Ectodermal cell (in vitro differentiated cells): ENCODE measurements at regions not wholly inside any gene's neighbourhood (a gene's known extent, or its start where the extent isn't known, plus 50 kb on each side); places are given as distances from the start of the nearest gene placed in this dataset.

Experiments
- H3K27ac ChIP-seq: 2 replicates; pipeline ENCODE4 v1.7.0; 2013; ENCODE audit warnings: mild to moderate bottlenecking, low read depth, low read length; ENCODE audit not compliant: insufficient read depth, poor library complexity, severe bottlenecking
- H3K27me3 ChIP-seq: 2 replicates; pipeline ENCODE4 v1.7.0; 2013; ENCODE audit warnings: mild to moderate bottlenecking, low read length; ENCODE audit not compliant: insufficient read depth, control insufficient read depth, poor library complexity, severe bottlenecking
- H3K36me3 ChIP-seq: one replicate; pipeline ENCODE4 v1.7.0; 2013; ENCODE audit warnings: low read length; ENCODE audit not compliant: control insufficient read depth, insufficient read depth
- H3K4me1 ChIP-seq: one replicate; pipeline ENCODE4 v1.7.0; 2013; ENCODE audit warnings: low read length; ENCODE audit not compliant: control insufficient read depth, insufficient read depth
- H3K4me3 ChIP-seq: 2 replicates; pipeline ENCODE4 v1.7.0; 2013; ENCODE audit warnings: low read depth, low read length, control low read depth; ENCODE audit not compliant: insufficient read depth
- H3K9me3 ChIP-seq: 2 replicates; pipeline ENCODE4 v1.7.0; 2013; ENCODE audit warnings: mild to moderate bottlenecking, low read length, moderate library complexity; ENCODE audit not compliant: control insufficient read depth
- WGBS, 2 experiments: methylation state at CpG; one replicate each; pipeline ENCODE4 v1.1.7; 2013; ENCODE audit warnings: missing lambda C conversion rate in 2 of 2; 5-methylcytosine and 5-hydroxymethylcytosine counted together

- H3K4me1 ChIP-seq, result no peaks in the 10 kb centered on the region
- H3K27me3 ChIP-seq, result no peaks in the 10 kb centered on the region
- no peaks in the 10 kb centered on the region for H3K36me3 ChIP-seq
- 81 to 83% methylated on average over 3 of the region's 3 CpGs for WGBS, 2 experiments
- no peaks in the 10 kb centered on the region for H3K9me3 ChIP-seq
- H3K4me3 ChIP-seq, result no peak overlapping the region
- H3K27ac ChIP-seq, result no peak overlapping the region
Measured at GRCh38 chr3:74535281-74535680, 79.2 kb downstream of the CNTN3 start.

GRCh38 chr3:74534611-74535010, 79.8 kb downstream of the CNTN3 start:
- H3K27ac ChIP-seq, result no peak overlapping the region
- no peak overlapping the region for H3K4me3 ChIP-seq
- H3K9me3 ChIP-seq, result no peaks in the 10 kb centered on the region
- no peaks in the 10 kb centered on the region for H3K4me1 ChIP-seq
- WGBS, 2 experiments, result 100% methylated on average over 1 of the region's 2 CpGs; no CpG with 5 or more reads in 1 of the 2 experiments
- H3K27me3 ChIP-seq, result no peaks in the 10 kb centered on the region
- H3K36me3 ChIP-seq, result no peaks in the 10 kb centered on the region

GRCh38 chr3:74532446-74532845, 82.0 kb downstream of the CNTN3 start:
- H3K27me3 ChIP-seq, result no peaks in the 10 kb centered on the region
- H3K4me1 ChIP-seq, result no peaks in the 10 kb centered on the region
- H3K36me3 ChIP-seq, result no peaks in the 10 kb centered on the region
- whole genome bisulfite sequencing, 2 experiments, result 89 to 94% methylated on average over 4 of the region's 4 CpGs
- no peak overlapping the region for H3K27ac ChIP-seq
- H3K9me3 ChIP-seq, result no peaks in the 10 kb centered on the region
- H3K4me3 ChIP-seq, result no peak overlapping the region

GRCh38 chr3:74531491-74531890, 83.0 kb downstream of the CNTN3 start:
- 92 to 97% methylated on average over 4 of the region's 4 CpGs for WGBS, 2 experiments
- Histone ChIP-seq H3K9me3 (no peaks in the 10 kb centered on the region), H3K36me3 (no peaks in the 10 kb centered on the region), H3K4me1 (no peaks in the 10 kb centered on the region), H3K27ac (no peak overlapping the region), H3K27me3 (no peaks in the 10 kb centered on the region), H3K4me3 (no peak overlapping the region)

GRCh38 chr3:74529145-74529544, 85.3 kb downstream of the CNTN3 start:
- H3K9me3 ChIP-seq, result no peaks in the 10 kb centered on the region
- H3K36me3 ChIP-seq, result no peaks in the 10 kb centered on the region
- no peak overlapping the region for H3K4me3 ChIP-seq
- no peaks in the 10 kb centered on the region for H3K4me1 ChIP-seq
- no peak overlapping the region for H3K27ac ChIP-seq
- H3K27me3 ChIP-seq, result no peaks in the 10 kb centered on the region
- 74 to 91% methylated on average over 3 of the region's 3 CpGs for WGBS, 2 experiments

GRCh38 chr3:74527566-74527965, 86.9 kb downstream of the CNTN3 start:
- Histone ChIP-seq H3K27me3 (no peaks in the 10 kb centered on the region), H3K36me3 (no peaks in the 10 kb centered on the region), H3K9me3 (no peaks in the 10 kb centered on the region), H3K4me3 (no peak overlapping the region), H3K4me1 (no peaks in the 10 kb centered on the region), H3K27ac (no peak overlapping the region)
- 91% methylated on average over 4 of the region's 4 CpGs for WGBS, 2 experiments

- H3K27ac ChIP-seq, result no peak overlapping the region
- no peaks in the 10 kb centered on the region for H3K27me3 ChIP-seq
- WGBS, 2 experiments, result 42 to 48% methylated on average over 1 of the region's 2 CpGs
- no peaks in the 10 kb centered on the region for H3K4me1 ChIP-seq
- no peaks in the 10 kb centered on the region for H3K36me3 ChIP-seq
- H3K4me3 ChIP-seq, result no peak overlapping the region
- H3K9me3 ChIP-seq, result no peaks in the 10 kb centered on the region
Measured at GRCh38 chr3:74523811-74524210, 90.6 kb downstream of the CNTN3 start.

GRCh38 chr3:74520895-74521294, 93.6 kb downstream of the CNTN3 start:
- Histone ChIP-seq H3K4me3 (no peak overlapping the region), H3K36me3 (no peaks in the 10 kb centered on the region), H3K4me1 (no peaks in the 10 kb centered on the region), H3K27ac (no peak overlapping the region), H3K27me3 (no peaks in the 10 kb centered on the region), H3K9me3 (no peaks in the 10 kb centered on the region)
- 83 to 96% methylated on average over 1 to 3 of the region's 3 CpGs for WGBS, 2 experiments

- H3K27ac ChIP-seq, result no peak overlapping the region
- no peak overlapping the region for H3K4me3 ChIP-seq
- no peaks in the 10 kb centered on the region for H3K9me3 ChIP-seq
- H3K4me1 ChIP-seq, result no peaks in the 10 kb centered on the region
- H3K27me3 ChIP-seq, result no peaks in the 10 kb centered on the region
- H3K36me3 ChIP-seq, result no peaks in the 10 kb centered on the region
Measured at GRCh38 chr3:74518610-74519009, 95.8 kb downstream of the CNTN3 start.

GRCh38 chr3:74516019-74516418, 98.4 kb downstream of the CNTN3 start:
- H3K27me3 ChIP-seq, result no peaks in the 10 kb centered on the region
- no peak overlapping the region for H3K4me3 ChIP-seq
- no peaks in the 10 kb centered on the region for H3K36me3 ChIP-seq
- H3K9me3 ChIP-seq, result no peaks in the 10 kb centered on the region
- no peaks in the 10 kb centered on the region for H3K4me1 ChIP-seq
- no peak overlapping the region for H3K27ac ChIP-seq

GRCh38 chr3:74515451-74515850, 99.0 kb downstream of the CNTN3 start:
- H3K4me1 ChIP-seq, result no peaks in the 10 kb centered on the region
- no peak overlapping the region for H3K27ac ChIP-seq
- no peaks in the 10 kb centered on the region for H3K36me3 ChIP-seq
- no peak overlapping the region for H3K4me3 ChIP-seq
- no peaks in the 10 kb centered on the region for H3K9me3 ChIP-seq
- 96 to 98% methylated on average over 3 of the region's 3 CpGs for WGBS, 2 experiments
- no peaks in the 10 kb centered on the region for H3K27me3 ChIP-seq
